ENCODE measurements at regions not wholly inside any gene's neighbourhood (a gene's known extent, or its start where the extent isn't known, plus 50 kb on each side); places are given as distances from the start of the nearest gene placed in this dataset.
"Not testable (repeated sequence)": the region's sequence is repeated elsewhere in the genome, so short reads cannot be mapped to it uniquely, and the experiment has no call there.

GRCh38 chr14:94836849-94837248, 66.9 kb upstream of the GSC start:
- DNase-seq (ENCODE audit: low read depth) = no peak

GRCh38 chr14:94833633-94834032, 63.7 kb upstream of the GSC start:
- DNase-seq (ENCODE audit: low read depth) = no peak

- no peak for DNase-seq (ENCODE audit: low read depth)
Measured at GRCh38 chr14:94831085-94831484, 61.2 kb upstream of the GSC start.

- DNase-seq (ENCODE audit: low read depth) = no peak
Measured at GRCh38 chr14:94827711-94828447, 58.0 kb upstream of the GSC start.

- no peak for DNase-seq (ENCODE audit: low read depth)
Measured at GRCh38 chr14:94826774-94827173, 56.9 kb upstream of the GSC start.

GRCh38 chr14:94823556-94824341, 53.8 kb upstream of the GSC start:
- DNase-seq (ENCODE audit: low read depth) = no peak

- no peak for DNase-seq (ENCODE audit: low read depth)
Measured at GRCh38 chr14:94821705-94822104, 51.8 kb upstream of the GSC start.

- not testable (repeated sequence) for DNase-seq (ENCODE audit: low read depth)
Measured at GRCh38 chr14:94820932-94821331, 51.0 kb upstream of the GSC start.

Measured in stimulated activated CD8-positive, alpha-beta memory T cell treated with anti-CD3 and anti-CD28 coated beads, Interleukin-12 subunit alpha, Interleukin-12 subunit beta, amount 100 ng/mL, for 1 hour (primary cell).